HEK293T (cell line): ENCODE measurements at regions not wholly inside any gene's neighbourhood (a gene's known extent, or its start where the extent isn't known, plus 50 kb on each side); places are given as distances from the start of the nearest gene placed in this dataset.

ENCODE experiments used
- CTCF ChIA-PET: fragments of 350-600 bp; formaldehyde crosslinking; extraction: SDS; loops from one replicate; lab custom pipeline; 2021; ENCODE audit warnings: antibody characterized with exemption, inconsistent platforms; lab: Yijun Ruan, JAX
- POLR2A ChIA-PET: fragments of 350-600 bp; formaldehyde crosslinking; extraction: SDS; loops from one replicate; lab custom pipeline; 2020; ENCODE audit warnings: antibody characterized with exemption, inconsistent platforms; lab: Yijun Ruan, JAX
- DNase-seq: peaks from one replicate; pipeline ENCODE4 v3.0.0; 2012; ENCODE audit warnings: mixed read lengths; ENCODE audit errors: extremely low spot score
- ARNT ChIP-seq: fragments of 450-650 bp; IDR thresholded peaks from 2 replicates; pipeline ENCODE4 v1.6.1; 2017; ENCODE audit warnings: mild to moderate bottlenecking
- BHLHE40 ChIP-seq: fragments of 450-650 bp; IDR thresholded peaks from 2 replicates; pipeline ENCODE4 v1.6.1; 2016; ENCODE audit warnings: mild to moderate bottlenecking, moderate library complexity, borderline replicate concordance
- CTBP1 ChIP-seq: fragments of 450-650 bp; IDR thresholded peaks from 2 replicates; pipeline ENCODE4 v1.6.1; 2016; ENCODE audit warnings: borderline replicate concordance
- ELF4 ChIP-seq: fragments of 450-650 bp; IDR thresholded peaks from 2 replicates; pipeline ENCODE4 v1.6.1; 2017; ENCODE audit warnings: antibody characterized with exemption
- FOXA1 ChIP-seq: fragments of 450-650 bp; IDR thresholded peaks from 2 replicates; pipeline ENCODE4 v1.6.1; 2016; ENCODE audit warnings: mild to moderate bottlenecking
- FOXK2 ChIP-seq: fragments of 450-650 bp; IDR thresholded peaks from 2 replicates; pipeline ENCODE4 v1.6.1; 2016; ENCODE audit warnings: mild to moderate bottlenecking
- FOXM1 ChIP-seq: fragments of 450-650 bp; IDR thresholded peaks from 2 replicates; pipeline ENCODE4 v1.6.1; 2017; ENCODE audit warnings: mild to moderate bottlenecking, borderline replicate concordance
- HDGF ChIP-seq: fragments of 450-650 bp; IDR thresholded peaks from 2 replicates; pipeline ENCODE4 v1.6.1; 2017; ENCODE audit warnings: antibody characterized with exemption, borderline replicate concordance
- L3MBTL2 ChIP-seq: fragments of 450-650 bp; conservative IDR thresholded peaks from 2 replicates; pipeline ENCODE4 v1.6.1; 2016; ENCODE audit warnings: mild to moderate bottlenecking
- LEF1 ChIP-seq: fragments of 450-650 bp; IDR thresholded peaks from 2 replicates; pipeline ENCODE4 v1.6.1; 2017; ENCODE audit warnings: mild to moderate bottlenecking, borderline replicate concordance
- NFRKB ChIP-seq: fragments of 450-650 bp; IDR thresholded peaks from 2 replicates; pipeline ENCODE4 v1.6.1; 2016; ENCODE audit warnings: mild to moderate bottlenecking, moderate library complexity
- SP1 ChIP-seq: fragments of 450-650 bp; IDR thresholded peaks from 2 replicates; pipeline ENCODE4 v1.6.1; 2017
- SUZ12 ChIP-seq: fragments of 450-650 bp; IDR thresholded peaks from 2 replicates; pipeline ENCODE4 v1.6.1; 2016; ENCODE audit warnings: mild to moderate bottlenecking
- TARDBP ChIP-seq: fragments of 450-650 bp; IDR thresholded peaks from 2 replicates; pipeline ENCODE4 v1.6.1; 2016
- ZNF384 ChIP-seq: fragments of 450-650 bp; IDR thresholded peaks from 2 replicates; pipeline ENCODE4 v1.6.1; 2016
- TF ChIP-seq, protein P1 (sequence below): fragments of 450-650 bp; IDR thresholded peaks from 2 replicates; pipeline ENCODE4 v1.6.1; 2016

DNA sequence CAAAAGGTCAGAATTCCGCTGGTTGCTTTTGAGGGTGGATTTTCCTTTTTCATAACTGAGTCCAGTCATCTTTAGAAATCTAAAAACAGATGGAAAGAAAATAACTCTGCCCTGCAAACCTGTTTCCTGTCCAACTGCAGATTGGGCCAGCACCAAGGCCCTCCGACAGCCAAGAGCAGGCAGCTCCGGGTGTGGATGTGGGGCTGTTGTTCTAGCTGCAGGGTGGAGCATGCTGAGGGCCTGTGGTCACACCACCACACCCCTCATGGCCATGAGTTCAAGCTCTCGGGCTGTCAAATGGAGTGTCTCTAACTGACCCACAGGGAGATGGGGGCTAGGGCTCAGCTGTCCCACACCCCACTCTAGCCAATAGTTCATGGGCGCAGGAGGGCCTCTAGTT, 69.3 kb upstream of the BZW1 start:
- ChIA-PET CTCF (interaction anchor here (0.7 kb wide), 1 partner anchor 753 kb away, joined by 3 read pairs; no protein-coding TSS in a partner anchor), POLR2A (interaction anchor here (1.0 kb wide), 1 partner anchor 122 kb away, joined by 3 read pairs; the partner anchor contains the start of gene CLK1)
- no peak for TF ChIP-seq SP1
- TF ChIP-seq ARNT = no peak
- TF ChIP-seq CTBP1 = no peak
- TF ChIP-seq ELF4 = no peak
- TF ChIP-seq HDGF = no peak
- no peak for DNase-seq

GRCh38 chr2:200743042-200743676, 68.6 kb upstream of the BZW1 start:
- DNase-seq = no peak
- CTCF ChIA-PET = no interaction called here
- POLR2A ChIA-PET = interaction anchor here (1.0 kb wide), 1 partner anchor 121 kb away, joined by 3 read pairs; the partner anchor contains the start of gene CLK1
- no peak for TF ChIP-seq ELF4
- TF ChIP-seq HDGF = no peak
- no peak for TF ChIP-seq FOXA1
- no peak for TF ChIP-seq TARDBP
- TF ChIP-seq CTBP1 = no peak
- TF ChIP-seq ZNF384 = no peak
- TF ChIP-seq NFRKB = no peak
- TF ChIP-seq ARNT = no peak

GRCh38 chr2:200744201-200744602, 67.5 kb upstream of the BZW1 start:
- CTCF ChIA-PET = interaction anchor here (0.6 kb wide), 1 partner anchor 182 kb away, joined by 3 read pairs; no protein-coding TSS in a partner anchor
- TF ChIP-seq LEF1 (no peak), BHLHE40 (no peak), ELF4 (no peak)
- DNase-seq = no peak
- POLR2A ChIA-PET = no interaction called here

GRCh38 chr2:200746301-200746700, 65.4 kb upstream of the BZW1 start:
- no peak for DNase-seq
- ChIA-PET CTCF (no interaction called here), POLR2A (no interaction called here)
- TF ChIP-seq ZNF384 (no peak), FOXK2 (no peak), FOXA1 (no peak), CTBP1 (no peak), ELF4 (no peak), HDGF (no peak), ARNT (no peak), L3MBTL2 (no peak), BHLHE40 (no peak), SP1 (no peak), TARDBP (no peak), SUZ12 (no peak)

GRCh38 chr2:200747668-200748618, 63.8 kb upstream of the BZW1 start:
- TF ChIP-seq, protein P1, sequence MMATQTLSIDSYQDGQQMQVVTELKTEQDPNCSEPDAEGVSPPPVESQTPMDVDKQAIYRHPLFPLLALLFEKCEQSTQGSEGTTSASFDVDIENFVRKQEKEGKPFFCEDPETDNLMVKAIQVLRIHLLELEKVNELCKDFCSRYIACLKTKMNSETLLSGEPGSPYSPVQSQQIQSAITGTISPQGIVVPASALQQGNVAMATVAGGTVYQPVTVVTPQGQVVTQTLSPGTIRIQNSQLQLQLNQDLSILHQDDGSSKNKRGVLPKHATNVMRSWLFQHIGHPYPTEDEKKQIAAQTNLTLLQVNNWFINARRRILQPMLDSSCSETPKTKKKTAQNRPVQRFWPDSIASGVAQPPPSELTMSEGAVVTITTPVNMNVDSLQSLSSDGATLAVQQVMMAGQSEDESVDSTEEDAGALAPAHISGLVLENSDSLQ = peak; percentile 16; the same call in 1 of the 2 replicates
- TF ChIP-seq FOXM1 = no peak
- ChIA-PET CTCF (interaction anchor here (1.1 kb wide), 1 partner anchor 19 kb away, joined by 3 read pairs; no protein-coding TSS in a partner anchor), POLR2A (interaction anchor here (0.5 to 1.8 kb wide), 10 partner anchors 9 to 1309 kb away, joined by 3 to 6 read pairs (median 4); partner anchors contain the start of genes BZW1, CLK1, MAIP1 and TYW5)
- peak; percentile 60 for DNase-seq

- ChIA-PET CTCF (interaction anchor here (0.8 to 1.1 kb wide), 2 partner anchors 18 to 36 kb away, joined by 3 read pairs; no protein-coding TSS in a partner anchor), POLR2A (interaction anchor here (0.5 to 1.3 kb wide), 6 partner anchors 17 to 1310 kb away, joined by 3 to 6 read pairs (median 4); partner anchors contain the start of genes BZW1 and CLK1)
- no peak for DNase-seq
- TF ChIP-seq LEF1 = no peak
- TF ChIP-seq SP1 = no peak
- no peak for TF ChIP-seq ARNT
- TF ChIP-seq CTBP1 = no peak
- no peak for TF ChIP-seq FOXA1
- no peak for TF ChIP-seq ZNF384
- TF ChIP-seq FOXM1 = no peak
- TF ChIP-seq BHLHE40 = no peak
- no peak for TF ChIP-seq TARDBP
- TF ChIP-seq, protein P1 = no peak
- TF ChIP-seq SUZ12 = no peak
- TF ChIP-seq FOXK2 = no peak
- TF ChIP-seq NFRKB = no peak
- no peak for TF ChIP-seq HDGF
- TF ChIP-seq L3MBTL2 = no peak
- TF ChIP-seq ELF4 = no peak
Observed at GRCh38 chr2:200748779-200749178, 62.9 kb upstream of the BZW1 start.
